ENCODE measurements at regions not wholly inside any gene's neighbourhood (a gene's known extent, or its start where the extent isn't known, plus 50 kb on each side); places are given as distances from the start of the nearest gene placed in this dataset.

DNA sequence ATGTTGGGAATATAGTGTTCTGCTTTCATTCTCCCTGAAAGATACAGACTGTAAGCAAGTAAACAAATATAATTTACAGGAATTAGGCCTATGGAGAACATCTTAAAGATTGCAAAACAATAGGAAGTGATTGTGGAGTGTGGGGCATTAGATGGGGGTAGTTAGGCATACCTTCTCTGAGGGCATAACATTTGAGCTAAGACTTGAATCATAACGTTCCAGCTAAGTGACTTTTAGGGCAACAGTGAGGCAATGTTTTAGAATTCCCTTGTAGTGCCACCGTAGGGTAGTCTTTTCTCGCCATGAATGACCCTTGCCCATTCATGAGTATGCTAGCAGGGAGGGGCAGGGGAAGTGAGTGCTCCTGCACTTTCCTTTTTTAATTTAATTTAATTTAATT lies 173.3 kb downstream of the SPATA31D1 start:
- DNase-seq = no peak

DNA sequence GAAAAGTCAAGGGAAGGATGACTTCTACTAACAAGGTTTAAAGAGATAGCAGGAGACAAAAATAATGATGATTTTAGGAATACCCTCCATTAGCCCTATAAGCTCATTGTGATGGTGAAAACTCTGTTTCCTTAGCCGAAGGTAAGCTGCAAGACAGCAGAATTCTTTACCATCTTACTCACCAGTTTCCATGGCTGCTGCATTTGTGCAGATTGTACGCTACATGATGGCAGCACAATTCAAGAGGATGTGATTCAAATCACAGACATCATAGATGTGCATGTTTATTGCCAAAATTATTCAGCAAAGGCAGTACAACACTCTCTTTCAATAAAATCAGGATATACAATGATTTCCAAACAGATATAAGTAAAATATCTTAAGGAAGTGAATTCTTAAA lies 175.6 kb downstream of the SPATA31D1 start:
- DNase-seq = no peak

DNA sequence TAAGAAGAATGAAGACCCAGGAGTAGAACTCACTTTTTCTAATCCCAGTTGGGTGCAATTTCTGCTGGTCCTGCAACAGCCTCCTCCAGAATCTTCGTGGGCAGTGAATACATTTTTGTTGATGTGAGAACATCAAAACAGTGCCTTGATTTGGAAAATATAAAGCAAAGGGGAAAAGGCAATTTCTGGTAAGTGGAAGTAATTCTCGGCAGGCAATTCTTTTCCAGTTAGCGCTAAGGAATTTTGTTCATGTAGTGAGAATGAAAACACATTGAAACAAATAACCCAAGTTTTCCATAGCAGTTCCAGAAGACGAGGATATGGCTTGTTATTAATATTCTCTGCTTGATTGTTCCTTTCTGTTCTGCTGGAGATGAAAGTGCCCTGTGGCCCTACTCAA lies 178.7 kb downstream of the SPATA31D1 start:
- no peak for DNase-seq

DNA sequence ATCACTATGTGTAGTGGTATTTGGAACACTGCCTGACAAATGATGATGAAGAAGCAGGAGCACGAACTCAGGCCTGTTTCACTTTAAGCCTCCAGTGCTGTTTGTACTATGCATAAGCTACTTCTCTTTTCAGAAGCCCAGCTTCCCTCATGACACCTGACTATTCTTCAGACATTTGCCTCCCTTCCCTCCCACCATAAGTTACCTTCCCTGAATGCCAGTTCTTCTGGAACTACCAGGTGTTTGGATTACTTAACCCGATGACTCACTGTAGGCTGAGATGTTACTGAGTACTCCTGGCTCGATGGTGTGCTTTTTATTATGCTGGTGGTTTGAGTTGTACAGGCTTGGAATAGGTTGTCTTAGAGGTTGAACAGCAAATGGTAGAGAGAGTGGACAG lies 180.0 kb downstream of the SPATA31D1 start:
- DNase-seq = peak in 1 of 2 donors; percentile 7

DNA sequence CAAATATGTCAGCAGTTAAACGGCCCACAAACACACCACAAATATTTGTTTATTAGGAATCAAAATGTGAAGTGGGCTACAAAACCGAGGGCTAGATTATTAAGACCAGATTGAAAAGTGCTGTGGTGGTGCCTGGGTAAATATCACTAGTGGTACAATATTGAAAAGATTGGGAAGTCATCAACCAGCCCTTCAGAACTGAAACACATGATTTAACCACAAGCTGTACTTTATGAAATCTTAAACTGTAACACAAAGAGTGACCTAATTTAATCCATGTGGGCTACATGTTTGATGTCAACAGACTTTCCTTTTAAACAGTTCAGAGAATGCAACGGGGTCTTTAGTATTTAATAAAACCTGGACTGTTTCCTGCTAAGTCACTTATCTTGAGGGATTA lies 182.3 kb downstream of the SPATA31D1 start:
- DNase-seq = no peak

DNA sequence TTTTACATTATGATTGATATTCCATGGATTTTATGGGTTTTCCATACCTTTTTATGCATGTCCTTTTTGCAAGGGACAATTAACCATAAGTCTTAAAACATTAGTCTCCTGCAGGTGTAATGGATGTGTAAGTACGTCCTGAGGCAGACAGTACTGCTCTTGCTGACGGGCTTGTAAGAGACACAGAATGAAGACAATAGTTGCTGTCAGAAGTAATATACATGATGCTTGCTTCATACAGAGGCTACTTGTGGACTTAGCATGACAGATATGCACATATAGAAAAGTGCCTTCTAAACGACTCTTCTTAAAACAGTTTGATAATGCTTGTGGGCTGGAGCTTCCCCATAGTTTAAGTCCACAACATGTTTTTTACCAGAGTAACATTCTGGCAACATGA lies 182.7 kb downstream of the SPATA31D1 start:
- DNase-seq = no peak

DNA sequence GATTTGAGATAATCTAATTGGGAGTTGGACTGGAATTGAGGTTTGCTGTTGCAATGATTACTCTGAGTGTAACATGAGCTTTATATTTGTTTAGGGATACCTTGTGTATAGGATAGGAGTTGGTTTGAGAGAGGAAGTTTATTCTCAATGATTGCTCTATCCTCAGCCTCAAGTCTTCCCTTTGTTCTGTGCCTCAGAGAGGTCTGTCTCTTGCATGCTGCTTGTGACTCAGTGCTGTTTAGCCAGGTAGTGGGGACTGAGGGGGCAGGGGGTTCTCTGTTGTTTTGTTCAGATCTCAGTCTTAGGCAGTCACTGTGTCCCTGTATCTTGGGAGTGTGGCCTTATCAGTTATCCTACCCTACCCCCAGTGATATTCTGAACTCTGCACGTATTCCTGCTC lies 192.1 kb downstream of the SPATA31D1 start:
- no peak for DNase-seq

DNA sequence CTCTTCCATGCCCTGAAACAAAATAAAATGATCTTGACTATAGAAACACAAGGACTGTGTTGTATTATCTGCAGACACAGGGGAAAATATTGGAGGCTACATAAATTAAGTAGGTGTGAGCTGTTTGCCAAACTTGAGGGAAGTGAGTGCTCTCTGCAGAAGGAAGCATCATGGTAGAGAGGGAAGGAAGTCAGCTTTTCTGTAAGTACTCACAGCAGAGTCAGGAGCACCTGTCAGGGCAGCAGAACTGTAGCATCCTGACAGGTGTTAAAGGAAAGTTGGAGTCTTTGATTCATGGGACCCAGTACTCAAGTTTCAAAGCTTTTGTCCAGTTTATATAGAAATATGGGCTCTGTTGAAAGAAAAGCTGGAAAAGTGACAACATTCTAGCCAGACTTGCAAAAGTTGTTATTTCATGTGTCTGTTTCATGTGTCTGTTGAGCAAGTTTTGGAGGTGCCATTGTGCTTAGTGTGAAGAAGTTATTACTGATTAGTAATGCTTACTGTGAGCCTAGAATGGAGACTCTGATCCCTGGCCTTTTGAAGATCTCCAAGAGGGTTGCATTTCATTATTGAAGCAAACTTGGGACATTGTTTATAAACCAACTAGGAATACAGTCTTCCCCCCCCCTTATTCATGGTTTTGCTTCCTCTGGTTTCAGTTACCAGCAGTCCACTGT lies 194.7 kb downstream of the SPATA31D1 start:
- DNase-seq = no peak

DNA sequence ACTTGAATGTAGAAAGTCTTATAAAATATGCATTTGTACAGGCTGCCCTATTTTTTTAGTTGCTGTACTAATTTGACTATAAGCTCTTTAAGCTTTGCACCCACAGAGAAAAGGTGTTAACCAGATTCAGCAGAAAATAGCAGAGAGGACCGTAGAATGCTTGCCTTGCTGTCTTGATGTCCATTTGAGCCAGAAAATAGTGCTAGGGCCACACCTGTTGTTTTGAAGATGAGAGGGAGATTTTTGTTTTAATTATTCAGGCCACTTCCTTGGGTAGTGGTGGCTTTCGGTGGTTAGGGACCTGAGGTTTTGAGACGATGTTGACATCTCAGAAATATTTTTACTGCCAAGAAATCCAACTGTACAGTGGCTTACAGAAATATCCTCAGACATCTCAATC lies 196.0 kb downstream of the SPATA31D1 start:
- no peak for DNase-seq

DNA sequence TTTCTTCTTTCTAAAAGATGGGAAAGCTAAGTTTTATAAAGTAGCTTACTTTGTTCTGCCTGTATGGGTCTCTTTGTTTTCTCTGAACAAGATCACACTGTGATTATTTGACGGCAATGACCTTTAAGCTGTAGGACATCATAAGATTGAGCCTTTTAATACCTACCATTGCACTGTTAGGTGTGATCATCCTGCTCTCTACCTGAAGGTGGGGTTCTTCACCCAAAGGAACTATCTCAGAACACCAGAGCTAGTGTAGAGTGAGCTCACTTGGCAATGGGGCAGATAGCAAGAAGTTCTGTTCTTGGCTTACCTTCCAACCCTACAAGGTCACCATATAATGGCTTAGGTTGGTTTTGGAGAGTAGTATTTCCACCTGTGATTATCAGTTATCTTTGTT lies 200.2 kb downstream of the SPATA31D1 start:
- DNase-seq = no peak

DNA sequence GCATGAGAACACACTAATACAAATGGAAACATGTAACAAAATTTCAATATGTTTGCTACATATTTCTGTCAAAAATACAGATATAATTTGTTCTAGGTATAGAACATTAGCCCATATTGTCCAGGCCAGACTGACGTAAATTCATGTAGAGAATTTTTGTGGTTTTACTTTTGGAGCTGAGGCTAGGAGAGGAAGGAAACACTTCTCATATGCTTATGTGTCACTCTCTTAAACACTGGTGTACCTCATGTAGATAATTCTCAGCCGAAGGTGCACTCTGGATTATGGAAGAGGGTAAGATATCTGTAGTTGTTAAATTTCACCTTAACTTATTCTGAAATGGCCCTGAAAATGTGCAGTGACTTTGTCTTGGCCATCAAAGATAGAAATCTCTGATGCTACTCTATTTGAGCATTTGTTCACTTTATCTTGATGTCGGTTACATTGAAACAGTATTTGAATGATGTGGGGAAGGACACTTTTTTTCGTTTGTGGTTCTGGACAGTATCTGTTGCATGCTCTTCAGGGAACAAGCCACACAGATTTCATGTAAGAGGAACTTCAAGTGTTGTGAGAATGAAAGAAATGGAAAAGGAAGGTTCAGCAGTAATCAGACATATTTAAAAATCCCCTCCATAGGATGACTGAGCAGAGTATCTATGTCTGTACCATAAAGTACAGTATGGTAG lies 202.7 kb downstream of the SPATA31D1 start:
- DNase-seq = no peak

DNA sequence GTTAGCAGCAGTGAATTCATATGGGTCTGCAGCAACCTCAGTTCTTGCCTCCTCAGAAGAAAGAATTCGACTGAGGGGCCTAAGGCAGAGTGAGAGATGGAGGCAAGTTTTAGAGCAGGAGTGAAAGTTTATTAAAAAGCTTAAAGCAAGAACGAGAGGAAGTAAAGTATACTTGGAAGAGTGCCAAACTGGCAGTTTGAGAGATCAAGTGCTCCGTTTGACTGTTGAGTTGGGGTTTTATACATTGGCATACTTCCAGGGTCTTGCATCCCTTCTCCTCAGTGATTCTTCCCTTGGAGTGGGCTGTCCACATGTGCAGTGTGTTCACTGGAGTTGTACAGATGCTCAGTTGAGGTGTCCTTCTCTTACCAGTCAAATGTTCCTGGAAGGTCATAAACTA lies 203.6 kb downstream of the SPATA31D1 start:
- no peak for DNase-seq

DNA sequence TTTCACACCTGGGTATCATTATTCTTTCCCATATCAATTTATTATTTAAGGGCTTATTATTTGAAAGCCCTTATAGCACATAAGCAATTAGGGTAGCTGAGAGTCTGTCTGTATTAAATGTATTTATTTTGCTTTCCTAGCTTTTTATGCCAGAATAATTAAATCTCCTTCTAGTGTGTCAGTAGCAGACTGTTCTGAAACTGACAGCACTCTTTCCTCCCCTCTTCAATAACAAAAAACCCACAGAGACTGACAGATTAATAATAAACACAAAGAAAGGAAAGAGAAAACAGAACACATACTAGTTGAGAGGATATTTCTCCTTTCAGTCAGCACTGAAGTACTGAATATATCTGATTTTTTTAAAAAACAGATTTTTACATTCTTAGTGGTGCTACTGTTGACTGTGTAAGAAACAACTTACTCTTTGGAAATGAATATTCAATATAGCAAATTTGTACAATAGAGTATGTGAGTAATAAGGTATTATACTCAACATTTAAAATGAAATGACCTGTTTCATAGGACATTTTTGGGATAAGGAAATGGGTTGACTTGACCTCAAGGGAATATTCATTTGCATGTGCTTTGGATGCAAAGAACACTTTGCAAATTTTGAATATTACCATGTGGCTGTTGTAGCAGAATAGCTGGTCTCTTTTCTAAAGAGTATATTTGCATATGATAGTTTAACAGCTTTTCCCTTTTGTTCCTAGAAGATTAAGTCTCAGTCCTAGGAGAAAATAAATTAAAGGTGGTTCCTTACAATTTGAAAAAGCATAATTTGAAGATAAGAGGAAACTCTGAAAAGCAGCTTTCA lies 208.3 kb downstream of the SPATA31D1 start:
- no peak for DNase-seq

DNA sequence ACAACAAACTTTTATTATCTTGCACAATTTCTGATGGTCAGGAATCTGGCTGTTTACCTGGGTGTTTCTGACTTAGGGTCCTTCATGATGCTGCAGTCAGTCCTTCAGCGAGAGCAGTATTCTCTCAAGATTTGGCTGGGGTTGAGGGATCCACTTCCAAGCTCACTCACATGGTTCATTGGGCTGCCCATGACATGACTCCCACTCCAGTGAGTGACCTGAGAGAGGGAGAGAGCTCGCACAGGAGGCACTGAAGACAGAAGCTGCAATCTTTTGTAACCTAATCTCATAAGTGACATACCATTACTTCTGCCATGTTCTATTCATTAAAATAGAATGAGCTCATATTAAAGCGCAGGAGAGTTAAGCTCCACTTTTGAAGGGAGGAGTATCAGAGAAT lies 212.6 kb downstream of the SPATA31D1 start:
- no peak for DNase-seq

DNA sequence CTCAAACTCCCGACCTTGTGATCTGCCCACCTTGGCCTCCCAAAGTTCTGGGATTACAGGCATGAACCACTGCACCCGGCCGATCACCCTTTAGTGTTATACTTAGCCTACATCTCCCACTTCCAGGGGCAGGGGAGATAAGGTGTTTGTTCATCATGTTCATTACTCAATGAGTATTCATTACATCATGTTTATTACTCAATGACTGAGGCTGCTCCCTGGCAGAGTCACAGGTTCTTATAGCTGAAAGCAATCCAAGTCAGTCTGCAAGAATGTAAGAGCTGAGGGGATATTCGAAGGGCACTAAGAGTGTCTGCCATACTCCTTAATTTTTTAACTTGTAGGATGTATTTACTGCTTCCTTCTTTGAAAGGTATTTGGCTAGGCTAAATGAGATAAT lies 214.2 kb downstream of the SPATA31D1 start:
- DNase-seq = no peak

DNA sequence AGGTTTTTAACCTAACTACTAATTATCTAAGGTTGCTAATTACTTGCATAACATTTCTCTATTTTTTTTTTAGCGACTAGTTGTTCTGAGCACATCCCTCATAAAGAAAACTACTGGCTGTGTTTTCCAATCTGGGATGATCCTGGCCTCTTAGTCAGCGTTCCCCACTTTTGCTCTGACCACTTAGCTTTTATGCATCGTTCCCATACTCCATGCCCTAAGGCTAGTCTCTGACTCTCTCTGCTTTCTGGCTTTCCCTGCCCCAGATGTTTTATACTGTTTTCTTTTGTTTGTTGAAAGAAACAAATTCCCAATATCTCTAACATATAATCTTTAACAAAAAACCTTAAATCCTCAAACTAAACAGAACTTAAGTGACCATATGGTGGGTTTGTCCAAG lies 217.9 kb downstream of the SPATA31D1 start:
- no peak for DNase-seq

DNA sequence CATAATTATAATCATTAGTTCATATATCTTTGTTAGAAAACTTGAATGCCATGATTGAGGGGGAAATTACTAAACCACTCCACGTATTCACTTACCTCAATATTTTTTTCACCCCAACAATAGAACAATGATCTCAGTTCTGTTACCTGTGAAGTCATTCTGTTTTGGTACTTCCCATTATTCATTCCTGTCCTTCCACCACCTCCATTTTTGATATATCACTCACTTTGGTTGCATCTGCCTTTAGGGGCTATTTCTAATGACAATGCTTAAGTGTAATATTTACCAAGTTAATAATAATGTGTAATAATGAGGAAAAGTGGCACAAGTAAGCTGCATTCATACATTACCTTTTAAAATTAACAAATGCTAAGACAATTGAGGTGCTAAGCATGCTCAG lies 218.4 kb downstream of the SPATA31D1 start:
- no peak for DNase-seq

DNA sequence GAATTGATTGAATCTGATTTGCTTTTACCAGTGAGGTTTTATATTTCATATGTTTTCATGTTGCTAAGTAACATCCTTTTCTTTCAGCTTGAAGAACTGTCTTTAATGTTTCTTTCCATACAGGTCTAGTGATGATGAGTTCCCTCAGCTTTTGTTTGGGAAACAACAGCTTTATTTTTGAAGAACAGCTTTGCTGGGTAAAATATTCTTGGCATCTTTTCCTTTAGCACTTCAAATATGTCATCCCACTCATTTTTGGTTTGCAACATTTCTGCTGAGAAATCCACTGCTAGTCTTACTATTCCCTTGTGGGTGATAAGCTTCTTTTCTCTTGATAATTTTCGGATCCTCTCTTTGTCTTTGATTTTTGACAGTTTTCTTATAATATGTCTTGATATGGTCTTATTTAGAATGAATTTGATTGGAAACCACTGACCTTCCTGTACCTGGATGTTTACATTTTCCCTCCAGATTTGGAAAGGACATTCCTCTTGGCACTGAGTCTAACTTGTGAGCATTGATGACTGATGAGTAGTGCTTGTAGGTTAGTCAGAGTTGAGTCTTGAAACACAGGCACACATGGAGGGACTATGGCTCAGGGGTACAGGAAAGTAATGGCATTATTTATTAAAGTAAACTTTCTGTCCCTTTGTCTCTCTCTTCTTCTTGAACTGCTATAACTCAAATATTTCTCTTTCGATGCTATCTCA lies 220.3 kb downstream of the SPATA31D1 start:
- no peak for DNase-seq

DNA sequence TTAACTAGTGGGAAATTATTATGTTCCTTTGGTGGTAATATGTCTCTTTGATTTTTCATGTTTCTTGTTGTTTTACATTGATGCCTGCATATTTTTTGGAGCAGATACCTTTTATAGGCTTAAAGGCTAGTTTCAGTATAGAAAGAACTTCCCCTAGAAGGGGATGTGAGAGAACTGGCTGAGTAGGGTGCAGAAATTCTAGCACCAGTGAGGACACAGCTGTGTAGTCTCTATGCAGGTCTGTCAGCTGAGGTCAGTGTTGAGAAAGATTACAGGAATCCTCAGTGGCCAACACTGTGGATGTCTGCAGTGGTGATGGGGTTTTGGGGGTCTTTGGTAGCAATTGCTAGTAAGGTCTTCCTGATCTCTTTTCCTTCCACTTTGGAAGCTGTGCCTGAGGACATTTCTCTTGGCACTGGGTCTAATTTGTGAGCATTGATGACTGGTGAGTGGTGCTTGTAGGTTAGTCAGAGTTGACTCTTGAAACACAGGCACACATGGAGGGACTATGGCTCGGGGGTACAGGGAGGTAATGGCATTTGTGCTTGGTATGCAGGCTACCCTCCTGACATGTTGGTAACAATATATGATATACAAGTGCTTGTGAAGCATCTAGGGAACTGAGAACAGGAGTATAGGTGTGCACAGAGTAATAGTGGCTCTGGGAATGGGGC lies 221.4 kb downstream of the SPATA31D1 start:
- no peak for DNase-seq

DNA sequence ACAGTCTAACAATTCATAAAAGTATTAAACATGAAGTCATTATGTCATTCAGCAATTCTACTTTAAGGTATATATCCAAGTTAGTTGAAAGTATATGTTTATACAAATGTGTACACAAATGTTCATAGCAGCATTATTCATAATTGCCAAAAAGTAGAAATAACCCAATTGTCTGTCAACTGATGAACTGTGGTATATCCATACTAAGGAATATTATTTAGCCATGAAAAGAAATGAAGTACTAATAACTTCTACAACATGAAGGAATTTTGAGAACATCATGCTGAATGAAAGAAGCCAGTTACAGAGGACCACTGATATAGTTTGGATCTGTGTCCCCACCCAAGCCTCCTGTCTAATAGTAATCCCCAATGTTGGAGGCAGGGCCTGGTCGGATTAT lies 224.3 kb downstream of the SPATA31D1 start:
- DNase-seq = no peak

DNA sequence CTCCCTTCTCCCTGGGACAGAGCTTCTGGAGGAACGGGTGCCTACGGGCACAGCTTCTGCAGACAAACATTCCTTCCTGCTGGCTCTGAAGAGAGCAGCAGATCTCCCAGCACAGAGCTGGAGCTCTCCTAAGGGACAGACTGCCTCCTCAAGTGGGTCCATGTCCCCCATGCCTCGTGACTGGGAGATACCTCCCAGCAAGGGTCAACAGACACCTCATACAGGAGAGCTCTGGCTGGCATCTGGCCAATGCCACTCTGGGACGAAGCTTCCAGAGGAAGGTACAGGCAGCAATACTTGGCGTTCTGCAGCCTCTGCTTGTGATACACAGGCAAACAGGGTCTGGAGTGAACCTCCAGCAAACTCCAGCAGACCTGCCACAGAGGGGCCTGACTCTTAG lies 227.9 kb downstream of the SPATA31D1 start:
- DNase-seq = no peak

DNA sequence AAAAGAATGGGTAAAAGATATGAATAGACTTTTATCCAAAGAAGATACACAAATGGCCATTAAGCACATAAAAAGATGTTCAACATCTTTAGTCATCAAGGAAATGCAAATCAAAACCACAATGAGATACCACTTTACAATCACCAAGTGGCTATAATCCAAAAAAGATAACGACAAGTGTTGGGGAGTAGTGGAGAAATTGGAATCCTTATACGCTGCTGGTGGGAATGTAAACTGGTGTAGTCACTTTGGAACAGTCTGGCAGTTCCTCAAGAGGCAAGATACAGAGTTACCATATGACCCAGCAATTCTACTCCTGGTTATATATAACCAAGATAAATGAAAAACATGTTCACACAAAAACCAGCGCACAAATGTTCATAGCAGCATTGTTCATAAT lies 234.9 kb downstream of the SPATA31D1 start:
- DNase-seq = no peak

DNA sequence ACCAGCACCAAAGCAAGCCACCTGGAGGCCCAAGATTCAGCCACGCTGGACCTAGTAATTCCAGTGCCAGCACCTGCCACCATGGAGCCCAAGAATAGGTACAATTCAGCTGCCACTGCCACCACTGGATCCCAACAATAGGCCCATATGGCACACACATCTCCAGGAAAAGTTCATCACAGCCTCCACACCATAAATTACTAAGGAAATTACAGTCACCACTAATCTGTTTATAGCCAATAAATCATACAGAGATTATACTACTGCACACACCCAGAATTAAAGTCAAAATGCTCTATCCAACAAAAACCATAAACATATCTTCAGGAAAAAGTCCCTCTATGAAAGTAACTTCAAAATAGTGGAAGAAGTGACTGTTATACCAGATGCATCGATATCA lies 242.8 kb downstream of the SPATA31D1 start:
- no peak for DNase-seq
